SK-N-SH (cell line): ENCODE measurements at regions not wholly inside any gene's neighbourhood (a gene's known extent, or its start where the extent isn't known, plus 50 kb on each side); places are given as distances from the start of the nearest gene placed in this dataset.

Experiments used
- CHD2 ChIP-seq: fragments of 150-350 bp; IDR thresholded peaks from 2 replicates; pipeline ENCODE4 v1.6.1; 2018; ENCODE audit warnings: low read length; ENCODE audit not compliant: partially characterized antibody
- CTCF ChIP-seq: fragments of 200-600 bp; sonication (generic); IDR thresholded peaks from 2 replicates; pipeline ENCODE4 v1.6.1; 2017; ENCODE audit warnings: antibody characterized with exemption, mild to moderate bottlenecking, moderate library complexity
- EZH2phosphoT487 ChIP-seq: fragments of 200-600 bp; sonication (generic); IDR thresholded peaks from 2 replicates; pipeline ENCODE4 v1.6.1; 2017; ENCODE audit warnings: low read depth, mixed run types, mild to moderate bottlenecking, antibody characterized with exemption, moderate library complexity, borderline replicate concordance
- IRF3 ChIP-seq: fragments of 150-350 bp; IDR thresholded peaks from 2 replicates; pipeline ENCODE4 v1.6.1; 2016; ENCODE audit warnings: mild to moderate bottlenecking, low read depth, low read length
- MAX ChIP-seq: IDR thresholded peaks from 2 replicates; pipeline ENCODE4 v1.4.0; 2012; ENCODE audit warnings: low read depth
- PBX3 ChIP-seq: IDR thresholded peaks from 2 replicates; pipeline ENCODE4; 2012
- POLR2AphosphoS5 ChIP-seq: IDR thresholded peaks from 2 replicates; pipeline ENCODE4 v1.6.1; 2012; ENCODE audit warnings: low read depth, low read length
- RFX5 ChIP-seq: IDR thresholded peaks from 2 replicates; pipeline ENCODE4 v1.6.1; 2012; ENCODE audit warnings: mild to moderate bottlenecking, improper control_type of control experiment, low read length
- SMC3 ChIP-seq: IDR thresholded peaks from 2 replicates; pipeline ENCODE4 v1.6.1; 2012; ENCODE audit warnings: low read depth, low read length, improper control_type of control experiment
- TAF1 ChIP-seq: IDR thresholded peaks from 2 replicates; pipeline ENCODE4 v1.6.1; 2012; ENCODE audit warnings: low read depth, mild to moderate bottlenecking, low read length, moderate library complexity, borderline replicate concordance

GRCh38 chr2:38432820-38433606 lies 55.9 kb upstream of the ATL2 start:
- no peak for TF ChIP-seq PBX3
- TF ChIP-seq CTCF = no peak
- no peak for TF ChIP-seq EZH2phosphoT487
- no peak for TF ChIP-seq RFX5
- no peak for TF ChIP-seq POLR2AphosphoS5
- no peak for TF ChIP-seq TAF1
- TF ChIP-seq CHD2 = no peak
- no peak for TF ChIP-seq IRF3
- no peak for TF ChIP-seq MAX
- TF ChIP-seq SMC3 = no peak
